ENCODE measurements at regions not wholly inside any gene's neighbourhood (a gene's known extent, or its start where the extent isn't known, plus 50 kb on each side); places are given as distances from the start of the nearest gene placed in this dataset.

DNA sequence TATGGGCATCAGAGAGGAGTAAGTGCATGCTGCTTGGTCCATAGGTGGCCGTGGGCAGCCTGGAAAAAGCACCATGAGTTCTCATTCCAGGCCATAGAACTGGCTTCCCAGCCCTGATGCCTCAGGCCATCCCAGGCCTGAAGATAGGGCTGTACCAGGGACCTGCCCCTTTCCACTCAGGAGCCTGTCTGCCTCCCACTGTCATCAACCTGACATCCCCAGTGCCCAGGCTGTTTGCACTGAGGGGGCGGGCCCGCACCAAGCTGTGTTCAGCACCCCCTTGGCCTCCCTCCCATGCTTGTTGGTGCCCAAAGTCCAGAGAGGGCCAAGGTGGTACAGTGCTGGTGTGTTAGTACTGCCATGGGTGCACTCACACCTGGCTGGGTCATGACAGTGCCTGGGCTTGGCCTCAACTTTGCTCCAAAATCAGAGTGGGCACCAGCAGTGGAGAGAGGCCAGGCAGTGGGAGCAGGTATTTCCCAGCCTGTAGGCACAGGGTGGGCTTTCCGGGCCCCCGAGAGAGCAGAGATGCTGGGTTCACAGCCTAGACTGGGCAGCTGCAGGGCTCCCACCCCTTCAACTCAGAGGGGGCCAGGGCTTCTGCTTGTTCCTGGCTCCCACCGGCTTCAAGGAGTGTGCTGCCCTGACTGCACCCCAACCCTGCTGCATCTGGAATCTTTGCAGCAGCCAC is 556.1 kb downstream of the SI start:
- TF ChIP-seq, protein P1, sequence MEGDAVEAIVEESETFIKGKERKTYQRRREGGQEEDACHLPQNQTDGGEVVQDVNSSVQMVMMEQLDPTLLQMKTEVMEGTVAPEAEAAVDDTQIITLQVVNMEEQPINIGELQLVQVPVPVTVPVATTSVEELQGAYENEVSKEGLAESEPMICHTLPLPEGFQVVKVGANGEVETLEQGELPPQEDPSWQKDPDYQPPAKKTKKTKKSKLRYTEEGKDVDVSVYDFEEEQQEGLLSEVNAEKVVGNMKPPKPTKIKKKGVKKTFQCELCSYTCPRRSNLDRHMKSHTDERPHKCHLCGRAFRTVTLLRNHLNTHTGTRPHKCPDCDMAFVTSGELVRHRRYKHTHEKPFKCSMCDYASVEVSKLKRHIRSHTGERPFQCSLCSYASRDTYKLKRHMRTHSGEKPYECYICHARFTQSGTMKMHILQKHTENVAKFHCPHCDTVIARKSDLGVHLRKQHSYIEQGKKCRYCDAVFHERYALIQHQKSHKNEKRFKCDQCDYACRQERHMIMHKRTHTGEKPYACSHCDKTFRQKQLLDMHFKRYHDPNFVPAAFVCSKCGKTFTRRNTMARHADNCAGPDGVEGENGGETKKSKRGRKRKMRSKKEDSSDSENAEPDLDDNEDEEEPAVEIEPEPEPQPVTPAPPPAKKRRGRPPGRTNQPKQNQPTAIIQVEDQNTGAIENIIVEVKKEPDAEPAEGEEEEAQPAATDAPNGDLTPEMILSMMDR (IDR thresholded peaks at IDR 0.05) = no peak
- no peak for TF ChIP-seq POLR2A (IDR thresholded peaks at IDR 0.05)

Data from heart left ventricle (tissue), 13 donors.